H54 (cell line): ENCODE measurements at regions not wholly inside any gene's neighbourhood (a gene's known extent, or its start where the extent isn't known, plus 50 kb on each side); places are given as distances from the start of the nearest gene placed in this dataset.

Experiments
- DNase-seq: peaks from one replicate; pipeline ENCODE4 v3.0.0; 2011; ENCODE audit warnings: low spot score, mixed read lengths; ENCODE audit not compliant: insufficient read length
- FAIRE-seq: peaks from 3 replicates; lab custom pipeline; 2011; peaks lifted over from hg19 to GRCh38; lab: Jason Lieb, UNC
- POLR2A ChIP-seq: IDR thresholded peaks from 2 replicates; pipeline ENCODE4 v1.6.1; 2011; ENCODE audit warnings: low read depth, mild to moderate bottlenecking, low read length

GRCh38 chr7:136184719-136185118 lies 207.6 kb upstream of the MTPN start:
- FAIRE-seq (no peak), DNase-seq (no peak)
- TF ChIP-seq POLR2A: no peak

GRCh38 chr7:136183981-136184380 lies 206.8 kb upstream of the MTPN start:
- no peak for TF ChIP-seq POLR2A
- FAIRE-seq: no peak
- DNase-seq: no peak

DNA sequence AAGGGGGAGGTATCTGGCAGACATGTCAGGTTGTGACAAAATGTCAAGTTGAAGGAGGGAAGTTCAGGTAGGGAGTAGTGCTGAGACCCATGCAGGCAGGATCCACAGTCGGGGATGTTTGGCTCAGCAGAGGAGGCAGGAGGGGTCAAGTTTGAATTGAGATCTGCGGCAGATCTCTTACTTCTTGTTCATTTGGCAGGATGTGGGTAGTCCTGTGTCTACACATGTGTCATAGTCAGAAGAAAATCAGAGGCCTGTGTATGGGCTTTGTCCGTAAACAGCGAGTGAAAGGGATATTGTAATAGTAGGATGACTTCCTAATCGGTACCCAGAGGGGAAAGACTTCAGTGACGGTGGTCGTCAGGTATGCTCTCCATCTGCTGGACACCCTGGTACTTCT lies 203.8 kb upstream of the MTPN start:
- FAIRE-seq (no peak), DNase-seq (no peak)
- TF ChIP-seq POLR2A: no peak

DNA sequence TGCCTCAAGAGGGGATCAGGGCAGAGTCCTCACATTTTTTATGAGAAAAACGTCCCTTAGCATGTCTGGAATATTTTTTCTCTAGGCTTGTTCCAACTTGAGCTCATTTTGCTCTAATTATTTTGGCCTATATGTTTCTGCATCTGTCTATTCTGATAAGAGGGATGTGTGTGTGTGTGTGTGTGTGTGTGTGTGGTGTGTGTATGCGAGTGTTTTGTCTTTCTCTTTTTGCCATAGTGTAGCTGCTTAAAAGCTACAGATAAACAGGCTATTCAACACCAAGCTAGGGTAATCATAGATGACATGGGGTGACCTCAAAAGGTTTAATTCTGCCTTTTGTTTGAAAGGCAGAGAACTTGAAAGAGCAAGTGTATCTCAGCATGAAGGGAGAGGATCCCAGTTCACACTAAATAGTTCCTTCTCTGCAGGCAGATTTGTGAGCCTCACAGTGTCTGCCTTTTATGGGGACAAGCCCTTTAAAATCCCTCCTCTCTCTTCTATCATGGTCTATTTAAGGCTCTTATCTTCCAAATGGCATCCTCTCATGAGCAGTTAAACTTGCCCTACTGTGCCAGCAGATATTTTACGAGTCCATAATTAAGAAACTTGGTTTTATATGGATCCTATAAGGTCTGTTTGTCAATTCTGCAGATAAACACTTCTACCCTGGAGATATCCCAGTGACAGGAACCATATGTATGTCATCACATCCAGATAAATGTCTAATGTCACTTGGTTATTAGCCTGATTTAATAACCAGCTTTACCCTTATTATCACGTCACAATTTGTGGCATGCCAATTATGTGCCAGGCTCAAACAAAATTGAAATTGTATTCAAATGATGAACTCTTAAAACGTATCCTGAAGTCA lies 202.9 kb upstream of the MTPN start:
- no peak for FAIRE-seq
- DNase-seq: no peak
- no peak for TF ChIP-seq POLR2A

- DNase-seq: no peak
- no peak for TF ChIP-seq POLR2A
- FAIRE-seq: no peak
Measured at GRCh38 chr7:136179154-136179553, 202.0 kb upstream of the MTPN start.

DNA sequence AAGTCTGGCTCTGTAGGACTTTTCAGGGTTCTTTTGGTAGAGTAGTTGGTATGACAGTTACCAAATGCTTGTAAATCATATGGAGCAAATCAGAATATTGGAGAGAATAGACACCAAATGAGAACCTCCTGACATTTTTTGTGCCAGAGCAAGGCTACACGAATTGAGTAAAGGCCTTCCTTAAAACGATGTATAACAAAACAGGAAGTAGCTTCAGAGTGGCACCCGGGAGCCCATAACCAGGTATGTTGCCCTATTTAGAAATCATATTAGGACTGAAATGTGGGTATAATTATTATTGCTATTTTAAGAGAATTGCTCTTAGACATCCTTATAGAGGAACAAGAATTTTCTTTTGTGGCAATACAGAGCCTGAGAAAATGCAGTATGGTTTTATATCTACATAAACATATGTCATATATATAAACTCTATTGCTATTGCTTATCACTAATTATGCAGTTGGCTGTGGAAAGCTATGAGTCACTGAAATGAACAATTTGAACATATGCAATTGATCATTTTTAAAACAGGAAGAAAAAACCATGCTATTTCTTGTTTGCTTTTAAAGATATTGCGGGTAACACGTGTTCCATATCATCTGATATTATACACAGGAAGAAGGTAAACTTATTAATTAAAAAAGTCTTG lies 197.4 kb upstream of the MTPN start:
- no peak for TF ChIP-seq POLR2A
- FAIRE-seq: no peak
- DNase-seq: no peak

GRCh38 chr7:136173874-136174273 lies 196.7 kb upstream of the MTPN start:
- DNase-seq (no peak), FAIRE-seq (no peak)
- no peak for TF ChIP-seq POLR2A

DNA sequence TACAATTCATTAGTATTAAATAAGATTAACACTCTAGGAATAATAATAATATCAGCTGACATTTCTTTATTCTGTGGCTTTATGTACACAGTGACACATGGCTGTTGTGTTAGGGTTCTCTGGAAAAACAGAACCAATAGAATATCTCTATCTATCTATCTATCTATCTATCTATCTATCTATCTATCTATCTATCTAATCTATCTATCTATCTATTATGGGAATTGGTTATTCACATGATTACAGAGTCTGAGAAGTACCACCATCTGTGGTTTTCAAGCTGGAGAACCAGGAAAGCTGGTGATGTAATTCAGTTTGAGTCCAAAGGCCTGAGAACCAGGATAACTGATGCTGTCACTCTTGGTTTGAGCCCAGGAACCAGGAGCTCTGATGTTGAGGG lies 194.1 kb upstream of the MTPN start:
- no peak for FAIRE-seq
- no peak for DNase-seq
- TF ChIP-seq POLR2A: no peak

DNA sequence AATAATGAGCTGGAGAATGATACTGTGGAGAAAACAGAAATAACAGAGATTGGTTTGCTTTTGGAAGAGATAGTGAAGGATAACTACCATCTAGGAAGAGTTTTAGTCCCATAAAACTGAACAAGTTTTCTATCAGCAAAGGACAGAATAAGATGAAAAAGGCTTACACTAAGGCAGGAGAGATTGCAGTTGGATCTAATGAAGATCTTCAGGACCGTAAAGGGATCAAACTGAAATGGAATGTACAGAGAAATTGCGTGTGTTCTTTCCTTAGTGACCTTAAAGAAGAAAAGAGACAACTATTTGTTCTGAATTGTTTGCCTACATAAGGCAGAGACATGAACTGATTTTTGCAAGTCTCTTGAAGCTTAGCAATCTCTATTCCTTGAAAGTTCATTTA lies 191.7 kb upstream of the MTPN start:
- no peak for DNase-seq
- FAIRE-seq: no peak
- no peak for TF ChIP-seq POLR2A

GRCh38 chr7:136167991-136168390 lies 190.8 kb upstream of the MTPN start:
- no peak for DNase-seq
- no peak for TF ChIP-seq POLR2A
- no peak for FAIRE-seq

GRCh38 chr7:136166521-136166920 lies 189.4 kb upstream of the MTPN start:
- TF ChIP-seq POLR2A: no peak
- no peak for FAIRE-seq
- DNase-seq: no peak

DNA sequence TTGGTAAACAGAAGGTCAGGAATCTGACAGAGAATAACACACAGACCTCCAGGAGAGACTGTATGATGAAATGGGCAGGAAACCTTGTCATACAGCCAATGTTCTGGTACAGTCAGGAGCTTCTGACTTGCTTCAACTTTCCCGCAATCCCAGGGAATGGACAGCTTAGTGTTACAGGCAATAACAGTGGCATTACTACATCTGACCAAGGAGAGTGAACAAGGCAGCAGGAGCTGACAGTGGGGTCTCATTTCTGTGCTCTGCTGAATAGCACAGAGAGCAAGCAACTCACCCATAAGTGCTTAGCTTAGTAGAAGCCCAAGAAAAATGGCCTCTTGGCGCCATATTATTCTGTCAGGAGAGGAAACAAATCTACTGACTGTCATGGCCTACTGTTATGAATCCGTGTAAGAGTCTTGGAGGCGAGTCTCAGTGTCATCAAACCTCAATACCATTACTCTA lies 186.2 kb upstream of the MTPN start:
- FAIRE-seq: no peak
- TF ChIP-seq POLR2A: no peak

DNA sequence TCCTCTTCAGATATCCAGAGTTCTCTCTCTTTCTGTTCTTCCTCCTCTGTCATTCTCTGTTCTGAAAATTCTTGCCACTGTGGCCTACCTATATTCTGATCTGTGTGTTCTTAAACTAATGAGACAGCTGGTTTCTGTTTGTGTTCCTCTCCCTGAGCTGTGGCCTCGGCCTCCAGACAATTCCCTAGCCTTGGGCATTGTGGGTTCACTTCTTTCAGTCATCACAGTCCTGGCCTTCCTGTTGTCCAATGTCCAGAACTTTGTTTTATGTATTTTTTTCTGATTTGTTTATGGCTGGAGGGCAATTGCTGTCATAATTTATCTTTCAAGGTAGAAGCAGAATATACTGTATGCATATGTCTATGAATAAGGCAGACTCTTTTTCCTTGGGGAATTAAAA lies 173.2 kb upstream of the MTPN start:
- no peak for DNase-seq
- no peak for TF ChIP-seq POLR2A
- FAIRE-seq: no peak

More for the DNA sequence above, 186.2 kb upstream of the MTPN start:
- no peak for DNase-seq

- TF ChIP-seq POLR2A: no peak
- FAIRE-seq (no peak), DNase-seq (no peak)
Measured at GRCh38 chr7:136148920-136149319, 171.8 kb upstream of the MTPN start.
